GM23338 (cell line): ENCODE measurements at regions not wholly inside any gene's neighbourhood (a gene's known extent, or its start where the extent isn't known, plus 50 kb on each side); places are given as distances from the start of the nearest gene placed in this dataset.

Source experiments
- ATAC-seq: fragments of 200-7000 bp; cut with Tn5 transposase; 3 replicates; pipeline ENCODE4 v1.9.1; 2020
- DNase-seq: peaks from one replicate; pipeline ENCODE4 v3.0.0-alpha.2; 2015; ENCODE audit warnings: low spot score
- H2AFZ ChIP-seq: fragments of 200-600 bp; sonication (generic); 2 replicates; pipeline ENCODE4 v1.8.0; 2016; ENCODE audit warnings: antibody characterized with exemption, mild to moderate bottlenecking, moderate library complexity
- H3F3A ChIP-seq: fragments of 200-600 bp; sonication (generic); replicated peaks from 2 replicates; pipeline ENCODE4 v1.8.0; 2017; ENCODE audit warnings: antibody characterized with exemption, mixed run types, low read depth
- H3K27ac ChIP-seq: fragments of 200-600 bp; sonication (generic); 2 replicates; pipeline ENCODE4 v1.6.1; 2016; ENCODE audit warnings: low read depth
- H3K27me3 ChIP-seq: fragments of 200-600 bp; sonication (generic); 2 replicates; pipeline ENCODE4 v1.8.0; 2016; ENCODE audit warnings: mild to moderate bottlenecking, mixed run types, moderate library complexity; ENCODE audit not compliant: insufficient read depth
- H3K36me3 ChIP-seq: fragments of 200-600 bp; sonication (generic); 2 replicates; pipeline ENCODE4 v1.8.0; 2016; ENCODE audit warnings: mild to moderate bottlenecking; ENCODE audit not compliant: insufficient read depth
- H3K4me1 ChIP-seq: fragments of 200-600 bp; sonication (generic); 2 replicates; pipeline ENCODE4 v1.8.0; 2016; ENCODE audit warnings: mild to moderate bottlenecking, moderate library complexity; ENCODE audit not compliant: insufficient read depth
- H3K4me2 ChIP-seq: fragments of 200-600 bp; sonication (generic); 2 replicates; pipeline ENCODE4 v1.7.1; 2017; ENCODE audit warnings: mixed run types
- H3K4me3 ChIP-seq: fragments of 200-600 bp; sonication (generic); 2 replicates; pipeline ENCODE4 v1.6.1; 2016; ENCODE audit warnings: mixed run types
- H3K79me2 ChIP-seq: fragments of 200-600 bp; sonication (generic); replicated peaks from 2 replicates; pipeline ENCODE4 v1.8.0; 2017; ENCODE audit warnings: mild to moderate bottlenecking; ENCODE audit not compliant: insufficient read depth
- H3K9me2 ChIP-seq: fragments of 200-600 bp; sonication (generic); 2 replicates; pipeline ENCODE4 v1.8.0; 2017; ENCODE audit not compliant: insufficient read depth
- H4K20me1 ChIP-seq: fragments of 200-600 bp; sonication (generic); replicated peaks from 2 replicates; pipeline ENCODE4 v1.8.0; 2017; ENCODE audit warnings: mild to moderate bottlenecking; ENCODE audit not compliant: insufficient read depth
- H3K27ac Mint-ChIP-seq: 2 replicates; pipeline ENCODE4 v1.8.0; 2020; ENCODE audit warnings: inconsistent platforms, mild to moderate bottlenecking, moderate library complexity, mixed read lengths
- H3K27me3 Mint-ChIP-seq: 3 replicates; pipeline ENCODE4 v1.8.0; 2022; ENCODE audit warnings: low read depth, mild to moderate bottlenecking, moderate library complexity, mixed read lengths, inconsistent platforms; ENCODE audit not compliant: insufficient read depth, poor library complexity
- H3K36me3 Mint-ChIP-seq: 3 replicates; pipeline ENCODE4 v1.8.0; 2021; ENCODE audit warnings: low read depth, mild to moderate bottlenecking, inconsistent platforms, moderate library complexity, mixed read lengths
- H3K4me1 Mint-ChIP-seq: 3 replicates; pipeline ENCODE4 v1.8.0; 2020; ENCODE audit warnings: mild to moderate bottlenecking, inconsistent platforms, mixed read lengths
- H3K4me3 Mint-ChIP-seq: 3 replicates; pipeline ENCODE4 v1.8.0; 2021; ENCODE audit warnings: moderate library complexity, mild to moderate bottlenecking, inconsistent platforms, mixed read lengths
- H3K9me3 Mint-ChIP-seq: 3 replicates; pipeline ENCODE4 v1.8.0; 2020; ENCODE audit warnings: moderate library complexity, mild to moderate bottlenecking, inconsistent platforms, mixed read lengths
- CREB1 ChIP-seq: fragments of 250-450 bp; sonication (Bioruptor Pico); IDR thresholded peaks from 2 replicates; pipeline ENCODE4 v1.5.0; 2020; ENCODE audit warnings: low read depth, mild to moderate bottlenecking, moderate library complexity
- CTCF ChIP-seq, 2 experiments: fragments of 200-600 bp in 1 of 2; sonication (generic) in 1 of 2; conservative IDR thresholded peaks; 2 replicates each; pipeline versions ENCODE4 v1.5.1 to v1.6.1; 2016 to 2017; ENCODE audit warnings: antibody characterized with exemption in 2 of 2, low read depth in 2 of 2, mild to moderate bottlenecking in 2 of 2, moderate library complexity in 1 of 2
- ETS1 ChIP-seq: IDR thresholded peaks from 2 replicates; pipeline ENCODE4 v1.6.1; 2016; ENCODE audit warnings: antibody characterized with exemption
- EZH2 ChIP-seq: fragments of 200-600 bp; sonication (generic); IDR thresholded peaks from one replicate; pipeline ENCODE4 v1.8.0; 2017; ENCODE audit warnings: antibody characterized with exemption, mild to moderate bottlenecking, low read depth; ENCODE audit not compliant: unreplicated experiment
- EZH2phosphoT487 ChIP-seq: fragments of 200-600 bp; sonication (generic); IDR thresholded peaks from one replicate; pipeline ENCODE4 v1.8.1; 2018; ENCODE audit warnings: antibody characterized with exemption; ENCODE audit not compliant: unreplicated experiment
- JUNB ChIP-seq: IDR thresholded peaks from one replicate; pipeline ENCODE4 v1.6.1; 2016; ENCODE audit warnings: antibody characterized with exemption; ENCODE audit not compliant: unreplicated experiment
- REST ChIP-seq: IDR thresholded peaks from one replicate; pipeline ENCODE4 v1.6.1; 2018; ENCODE audit warnings: antibody characterized with exemption; ENCODE audit not compliant: unreplicated experiment
- ZNF114 ChIP-seq: fragments of 250-450 bp; sonication (Bioruptor Pico); IDR thresholded peaks from 2 replicates; pipeline ENCODE4 v1.5.0; 2020; ENCODE audit warnings: mild to moderate bottlenecking, moderate library complexity
- ZNF331 ChIP-seq: fragments of 250-450 bp; sonication (Bioruptor Pico); IDR thresholded peaks from 2 replicates; pipeline ENCODE4 v1.5.0; 2020; ENCODE audit warnings: low read depth, mild to moderate bottlenecking, moderate library complexity
- ZNF462 ChIP-seq: fragments of 250-450 bp; sonication (Bioruptor Pico); IDR thresholded peaks from 2 replicates; pipeline ENCODE4 v1.5.0; 2020; ENCODE audit warnings: mild to moderate bottlenecking, moderate library complexity

- Mint-ChIP-seq H3K4me1 (peaks cover 23% of the 10 kb centered on the region; the same call in 2 of the 3 replicates), H3K27ac (no peak overlapping the region), H3K9me3 (no peaks in the 10 kb centered on the region), H3K27me3 (peaks cover 4% of the 10 kb centered on the region), H3K36me3 (no peaks in the 10 kb centered on the region), H3K4me3 (no peak overlapping the region)
- H3K4me3 ChIP-seq: no peak overlapping the region
- no peaks in the 10 kb centered on the region for H3K9me2 ChIP-seq
- TF ChIP-seq ZNF331 (CRISPR knock-in tag) (no peak), CREB1 (CRISPR knock-in tag) (no peak), ZNF114 (CRISPR knock-in tag) (no peak), JUNB (no peak), EZH2 (no peak), ZNF462 (CRISPR knock-in tag) (no peak), CTCF (conservative IDR thresholded peaks at IDR 0.05; ENCODE audit: low read depth in 2 of 2) (no peak), REST (no peak), ETS1 (no peak), EZH2phosphoT487 (no peak)
- no peaks in the 10 kb centered on the region for H3F3A ChIP-seq
- no peak overlapping the region for H3K4me2 ChIP-seq
- no peak for DNase-seq
- no peaks in the 10 kb centered on the region for H3K27me3 ChIP-seq
- no peaks in the 10 kb centered on the region for H4K20me1 ChIP-seq
- no peak overlapping the region for H3K27ac ChIP-seq
- H3K36me3 ChIP-seq: no peaks in the 10 kb centered on the region
- H3K4me1 ChIP-seq: no peaks in the 10 kb centered on the region
- no peaks in the 10 kb centered on the region for H3K79me2 ChIP-seq
- no peak for ATAC-seq
- H2AFZ ChIP-seq: no peak overlapping the region
These were observed 130.6 kb downstream of the TDRD15 start for GRCh38 chr2:21254170-21254965.
